ENCODE measurements at regions not wholly inside any gene's neighbourhood (a gene's known extent, or its start where the extent isn't known, plus 50 kb on each side); places are given as distances from the start of the nearest gene placed in this dataset.
"Not testable (repeated sequence)": the region's sequence is repeated elsewhere in the genome, so short reads cannot be mapped to it uniquely, and the experiment has no call there.

DNA sequence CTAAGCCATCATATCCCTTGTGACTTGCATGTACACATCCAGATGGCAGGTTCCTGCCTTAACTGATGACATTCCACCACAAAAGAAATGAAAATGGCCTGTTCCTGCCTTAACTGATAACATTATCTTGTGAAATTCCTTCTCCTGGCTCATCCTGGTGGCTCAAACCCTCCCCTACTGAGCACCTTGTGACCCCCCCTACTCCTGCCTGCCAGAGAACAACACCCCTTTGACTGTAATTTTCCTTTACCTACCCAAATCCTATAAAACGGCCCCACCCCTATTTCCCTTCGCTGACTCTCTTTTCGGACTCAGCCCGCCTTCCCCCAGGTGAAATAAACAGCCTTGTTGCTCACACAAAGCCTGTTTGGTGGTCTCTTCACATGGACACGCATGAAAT is 390.0 kb downstream of the TUSC1 start:
- TF ChIP-seq EZH2 (IDR thresholded peaks at IDR 0.05; ENCODE audit: low read length); CTCF (optimal IDR thresholded peaks at IDR 0.05 in 1 of 3, IDR thresholded peaks at IDR 0.05 in 1 of 3, conservative IDR thresholded peaks at IDR 0.05 in 1 of 3; ENCODE audit: extremely low read depth in 1 of 3, insufficient read depth in 2 of 3, low read length in 3 of 3): not testable (repeated sequence)
